HG02943 (cell line): ENCODE measurements at regions not wholly inside any gene's neighbourhood (a gene's known extent, or its start where the extent isn't known, plus 50 kb on each side); places are given as distances from the start of the nearest gene placed in this dataset.

Source experiments
- ATAC-seq: cut with Tn5 transposase; IDR thresholded peaks from one replicate; pipeline ENCODE4 v1.9.1; 2021; ENCODE audit warnings: mild to moderate bottlenecking, low read depth, moderate library complexity; ENCODE audit not compliant: unreplicated experiment

DNA sequence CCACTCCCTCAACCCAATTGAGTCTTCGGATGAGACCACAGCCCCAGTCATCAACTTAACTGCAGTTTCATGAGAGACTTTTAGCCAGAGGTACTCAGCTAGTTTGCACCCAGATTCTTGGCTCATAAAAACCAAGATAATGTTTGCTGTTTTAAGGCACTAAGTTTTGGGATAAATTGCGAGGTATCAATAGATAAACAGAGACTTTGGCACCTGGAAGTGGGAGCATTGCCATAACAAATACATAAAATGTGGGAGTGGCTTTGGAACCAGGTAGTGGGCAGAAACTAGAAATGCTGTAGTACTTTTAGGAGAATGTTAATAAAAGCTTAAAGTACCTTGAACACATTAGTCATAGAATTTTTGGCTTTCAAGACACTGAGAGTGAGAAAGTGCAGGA lies 439.8 kb downstream of the SH3GL2 start:
- no peak for ATAC-seq

DNA sequence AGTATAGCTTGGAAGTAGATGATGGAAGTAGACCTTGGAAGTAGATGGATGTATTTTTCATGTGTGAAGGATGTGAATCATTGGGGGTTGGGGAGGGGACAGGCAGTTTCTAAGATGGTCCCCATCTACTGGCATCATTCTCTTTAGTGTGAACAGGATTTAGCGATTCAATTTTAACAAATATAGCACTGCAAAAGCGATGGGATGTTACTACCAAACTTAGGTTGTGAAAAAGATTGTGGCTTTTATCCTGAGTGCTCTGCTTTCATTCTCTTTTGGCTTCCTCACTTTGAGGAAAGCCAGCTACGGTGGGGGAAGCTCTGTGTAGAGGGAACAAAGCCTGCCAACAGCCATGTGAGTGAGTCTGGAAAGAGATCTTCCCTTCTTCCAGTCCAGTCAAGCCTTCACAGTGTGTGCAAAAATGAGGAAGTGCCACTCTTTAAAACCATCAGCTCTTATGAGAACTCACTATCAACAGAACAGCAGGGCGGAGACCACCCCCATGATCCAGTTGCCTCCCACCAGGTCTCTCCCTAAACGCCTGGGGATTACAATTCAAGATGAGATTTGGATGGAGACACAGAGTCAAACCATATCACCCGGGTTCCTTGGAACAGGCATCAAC lies 441.4 kb downstream of the SH3GL2 start:
- no peak for ATAC-seq

DNA sequence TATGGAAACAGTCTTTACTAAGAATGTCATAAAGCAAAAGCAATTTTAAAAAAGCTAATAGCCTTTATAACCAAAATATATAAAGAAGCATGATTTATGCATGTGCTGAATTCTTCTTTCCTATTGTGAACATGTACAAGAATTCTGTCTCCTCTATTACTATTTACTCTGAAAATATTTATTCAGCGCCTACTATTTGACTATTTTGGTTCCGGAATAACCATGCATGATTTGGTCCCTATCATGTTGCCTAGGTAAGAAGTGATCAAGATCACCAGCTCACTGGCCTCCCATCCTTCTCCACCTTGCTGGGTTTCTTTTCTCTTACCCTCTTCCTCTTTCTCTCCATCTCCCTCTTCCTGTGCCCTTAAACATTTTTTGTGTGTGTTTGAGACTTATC lies 443.8 kb downstream of the SH3GL2 start:
- no peak for ATAC-seq

DNA sequence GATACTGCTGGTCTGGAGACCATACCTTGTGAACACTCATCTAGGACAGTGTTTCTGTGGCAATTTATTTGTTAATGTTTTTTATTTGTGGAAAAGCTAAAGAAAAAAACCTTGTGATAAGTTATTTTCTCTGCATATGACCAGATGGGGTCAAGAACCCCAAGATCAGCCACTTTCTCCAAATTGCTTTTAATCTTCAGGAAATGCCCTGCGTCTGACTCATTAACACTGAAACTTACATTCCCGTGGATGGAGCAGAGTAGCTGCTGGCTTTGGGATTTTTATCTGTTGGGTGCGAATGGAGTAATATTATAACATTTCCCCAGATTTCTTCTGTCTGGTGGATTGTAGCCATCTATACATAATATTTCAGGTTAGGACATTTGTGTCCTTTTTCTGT lies 444.5 kb downstream of the SH3GL2 start:
- ATAC-seq, result no peak

DNA sequence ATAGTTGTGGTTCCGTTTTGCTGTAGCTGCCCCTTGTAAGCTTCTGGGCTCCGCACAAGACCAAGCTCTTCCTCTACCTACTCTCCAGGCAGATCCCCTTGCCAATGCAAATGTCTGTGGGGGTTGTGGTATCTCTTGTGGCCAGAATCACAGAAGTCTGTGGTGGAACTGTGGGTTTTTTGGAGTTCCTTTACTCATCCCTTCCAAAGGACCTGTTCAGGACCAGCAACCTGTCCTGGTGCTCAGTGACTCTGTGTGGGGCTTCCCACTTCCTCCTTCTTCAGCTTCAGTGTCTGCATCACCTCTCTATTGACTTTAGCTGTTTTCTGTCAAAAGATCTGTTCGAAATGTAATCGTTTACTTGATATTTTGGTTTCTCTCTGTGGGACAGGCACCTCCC lies 441.3 kb upstream of the ADAMTSL1 start:
- ATAC-seq, result no peak

DNA sequence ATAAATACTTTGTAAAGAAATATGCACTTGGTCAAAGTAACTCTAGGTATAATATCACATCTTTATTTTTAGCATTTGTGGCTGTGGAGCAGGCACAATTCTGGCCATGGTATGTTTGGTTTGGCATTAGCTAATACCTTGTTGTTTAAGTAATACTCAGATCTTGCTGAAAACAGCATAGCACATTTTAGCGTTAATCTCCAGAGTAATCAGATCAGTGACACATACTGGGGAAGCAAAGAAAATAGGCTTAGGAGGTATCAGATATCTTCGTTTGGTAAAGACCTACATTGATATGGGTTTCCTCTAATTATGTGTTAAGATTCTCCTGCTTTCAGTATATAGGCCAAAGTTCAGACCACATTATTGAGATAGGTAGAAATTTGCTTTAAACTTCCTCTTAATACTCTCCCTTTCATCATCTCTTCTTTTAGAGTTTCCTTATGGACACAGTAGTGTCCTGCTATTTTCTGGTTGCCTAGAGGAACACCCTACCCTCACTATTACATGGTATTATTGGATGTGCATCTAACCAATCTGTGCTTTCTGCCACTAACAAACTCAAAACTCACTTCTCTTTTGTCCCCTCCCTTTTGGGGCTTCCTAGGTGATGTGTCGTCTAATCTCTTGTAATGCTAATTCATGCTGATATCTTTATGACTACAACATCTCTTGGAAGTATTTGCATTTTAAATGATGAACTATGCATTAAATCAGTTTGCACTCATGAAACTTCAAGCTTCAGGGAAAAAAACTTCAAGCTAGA lies 437.3 kb upstream of the ADAMTSL1 start:
- ATAC-seq, result no peak

DNA sequence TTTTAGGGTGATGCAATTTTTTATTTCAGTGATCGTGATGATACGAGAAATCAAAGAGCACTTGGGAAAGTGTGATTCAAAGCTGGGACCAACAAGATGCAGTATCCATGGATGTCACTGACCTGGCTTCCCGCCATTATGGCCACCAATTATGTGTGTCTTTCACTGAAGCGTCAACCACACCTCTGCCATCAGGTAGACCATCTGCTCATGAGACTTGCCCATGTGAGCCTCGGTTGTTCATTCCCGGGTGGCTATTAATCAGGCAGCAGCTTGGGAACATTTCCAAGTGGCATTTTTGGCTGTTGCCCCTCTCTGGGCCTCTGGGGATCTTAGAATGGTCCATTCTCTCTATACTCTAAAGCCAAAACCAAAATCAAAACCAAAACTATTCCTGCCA lies 436.0 kb upstream of the ADAMTSL1 start:
- no peak for ATAC-seq

DNA sequence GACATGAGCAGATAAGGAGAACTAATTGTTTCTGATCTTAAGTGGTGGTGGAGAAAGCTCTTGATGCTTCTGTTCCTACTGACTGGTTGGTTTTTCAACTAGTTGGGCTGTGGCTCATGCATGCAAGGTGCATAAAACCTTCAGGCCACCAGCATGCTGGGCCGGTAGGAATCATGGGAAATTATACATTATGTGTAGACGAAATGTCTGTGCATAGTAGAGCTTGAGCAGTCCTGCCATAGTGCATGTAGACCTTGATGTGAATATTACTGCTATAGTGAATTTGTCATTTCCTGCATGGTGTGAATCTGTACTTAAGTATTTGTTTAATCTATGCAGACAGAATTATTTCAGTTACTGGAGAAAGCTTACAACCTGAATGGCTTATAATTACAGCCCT lies 433.6 kb upstream of the ADAMTSL1 start:
- ATAC-seq, result no peak

DNA sequence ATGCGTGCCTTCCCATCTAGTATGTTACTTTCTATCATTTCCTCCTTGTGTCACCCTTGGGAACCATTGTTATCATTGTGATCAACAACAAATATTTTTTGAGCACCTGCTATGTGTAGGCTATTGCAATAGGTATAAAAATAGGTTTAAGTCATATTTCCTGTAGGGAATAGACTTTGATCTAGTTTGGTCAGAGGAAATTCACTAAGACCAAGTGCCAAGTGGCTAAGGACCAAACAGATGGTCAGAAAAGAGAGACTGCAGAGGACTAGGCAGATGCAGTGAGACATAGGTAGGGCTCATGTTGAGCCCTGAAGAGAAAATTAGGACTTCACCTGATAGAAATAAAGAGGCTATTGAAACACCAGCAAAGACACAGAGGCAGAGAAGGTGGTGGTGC lies 430.0 kb upstream of the ADAMTSL1 start:
- ATAC-seq, result no peak

DNA sequence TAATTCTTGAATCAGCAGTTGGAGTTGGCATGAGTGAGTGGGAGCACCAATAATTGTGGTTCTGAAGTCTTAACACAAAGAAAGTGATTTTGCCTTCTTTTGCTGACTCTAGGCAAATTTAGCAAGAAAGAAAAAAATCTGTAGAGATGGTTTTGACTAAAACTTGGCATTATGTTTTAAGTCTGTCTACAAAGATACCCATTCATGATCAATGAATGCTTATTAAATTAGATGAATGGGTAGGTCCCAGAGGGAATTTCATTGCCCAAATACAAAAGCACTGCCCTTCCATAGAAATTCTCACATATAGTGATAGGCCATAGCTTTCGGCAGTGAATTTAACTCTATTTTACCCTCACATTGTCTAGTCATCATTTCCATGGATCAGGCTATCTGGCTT lies 428.6 kb upstream of the ADAMTSL1 start:
- ATAC-seq, result no peak

DNA sequence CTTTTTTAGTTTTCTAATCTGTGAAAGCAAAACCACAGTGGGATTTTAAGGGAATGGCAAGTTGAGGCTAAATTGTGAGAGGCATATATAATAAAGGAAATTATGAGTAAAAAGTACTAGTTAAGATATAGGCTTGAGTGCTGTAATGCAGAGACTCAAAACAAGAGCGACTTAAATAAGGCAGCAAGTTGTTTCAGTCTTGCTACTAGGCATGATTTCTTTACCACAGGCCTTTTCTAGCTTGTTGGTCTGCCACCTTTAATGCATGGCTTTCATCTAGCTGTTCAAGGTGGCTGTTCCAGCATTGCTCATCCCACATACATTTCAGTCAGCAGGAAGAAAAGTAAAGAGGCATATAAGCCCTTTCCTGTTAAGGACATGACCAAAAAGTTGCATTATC lies 427.9 kb upstream of the ADAMTSL1 start:
- no peak for ATAC-seq

DNA sequence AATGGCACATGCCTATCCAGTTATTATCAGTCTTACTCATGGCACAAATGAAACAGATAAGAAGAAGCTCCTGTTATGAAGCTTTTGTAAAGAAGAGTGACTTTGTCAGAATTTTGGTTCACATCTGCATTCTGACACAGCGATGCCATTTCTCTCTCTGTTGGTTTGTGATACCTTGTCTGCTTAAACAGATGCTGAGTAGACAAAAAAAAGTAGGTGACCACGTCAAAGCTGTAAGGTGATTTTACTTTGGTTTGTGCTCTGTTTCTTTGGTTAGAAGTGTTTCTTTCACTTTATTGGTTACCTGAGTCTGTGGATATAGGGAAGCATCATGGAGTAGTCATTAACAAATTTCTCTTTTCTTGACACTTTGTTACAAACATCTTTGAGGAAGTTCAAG lies 422.3 kb upstream of the ADAMTSL1 start:
- ATAC-seq, result no peak

DNA sequence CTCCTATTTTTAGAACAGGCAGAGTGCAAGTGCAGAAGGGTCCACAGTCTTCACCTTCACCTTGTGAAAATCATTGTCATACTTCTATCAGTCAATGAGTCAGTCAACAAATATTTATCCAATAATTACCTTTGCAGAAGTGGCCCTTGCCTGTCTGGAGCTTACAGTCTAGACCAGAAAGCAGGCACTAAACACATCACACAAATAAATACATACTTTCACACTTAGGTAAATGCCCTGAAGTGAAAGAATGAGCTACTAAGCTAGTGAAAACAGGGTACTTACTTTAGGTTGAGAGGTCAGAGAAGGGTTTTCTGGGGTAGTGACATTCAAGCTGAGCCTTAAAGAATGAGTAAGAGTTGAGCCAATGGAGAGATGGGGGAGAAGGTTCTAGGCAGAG lies 421.9 kb upstream of the ADAMTSL1 start:
- no peak for ATAC-seq

DNA sequence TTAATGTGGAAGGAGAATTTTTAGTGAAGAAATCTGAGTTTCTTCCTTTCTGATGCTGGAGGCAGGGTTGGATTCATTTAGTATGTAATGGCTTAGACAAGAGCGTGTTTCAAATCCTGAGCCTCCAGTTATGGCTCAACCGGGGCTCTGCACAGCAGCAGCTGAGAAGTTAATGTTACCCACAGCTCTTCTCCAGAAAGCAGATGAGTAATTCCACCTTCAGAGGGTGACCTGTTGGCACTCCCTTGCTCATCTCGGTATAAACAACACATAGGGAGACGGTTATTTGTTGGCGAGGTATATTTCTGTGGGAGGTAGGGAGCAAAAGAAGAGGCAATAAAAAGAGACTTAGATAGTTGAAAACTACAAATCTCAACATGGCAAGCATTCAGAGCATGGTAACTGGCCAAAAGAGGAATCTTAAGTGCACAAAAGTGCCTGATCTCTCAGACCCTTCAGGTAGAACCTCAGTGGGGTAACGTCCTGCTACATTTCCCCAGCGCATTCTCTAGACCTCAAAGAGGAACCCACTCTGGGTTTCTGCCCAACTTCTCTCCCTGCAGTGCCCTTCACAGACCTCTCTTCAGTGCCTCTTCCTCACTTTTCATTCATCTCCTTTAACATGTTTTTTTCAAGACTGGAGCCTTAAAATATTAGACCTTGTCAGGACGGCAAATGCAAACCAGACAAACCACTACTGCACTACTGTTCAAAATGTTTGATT lies 417.5 kb upstream of the ADAMTSL1 start:
- no peak for ATAC-seq

DNA sequence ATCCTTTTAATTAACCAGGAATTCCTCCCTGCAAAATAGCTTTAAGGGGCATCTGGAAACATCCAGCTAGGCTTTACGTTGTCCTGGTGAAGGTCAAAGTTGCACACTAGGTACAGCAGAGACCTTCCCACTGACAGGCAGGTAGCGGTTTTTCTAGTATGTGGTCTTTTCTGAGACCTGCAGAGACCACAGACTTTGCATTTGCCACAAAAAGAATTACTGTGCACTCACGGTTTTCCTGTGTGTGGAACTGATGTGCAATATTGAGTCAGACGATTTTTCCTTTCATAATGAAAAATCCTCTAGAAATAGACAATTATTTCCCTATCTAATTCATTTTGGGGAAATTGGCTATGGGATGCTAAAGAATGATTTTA lies 417.0 kb upstream of the ADAMTSL1 start:
- ATAC-seq, result peak; percentile 73

DNA sequence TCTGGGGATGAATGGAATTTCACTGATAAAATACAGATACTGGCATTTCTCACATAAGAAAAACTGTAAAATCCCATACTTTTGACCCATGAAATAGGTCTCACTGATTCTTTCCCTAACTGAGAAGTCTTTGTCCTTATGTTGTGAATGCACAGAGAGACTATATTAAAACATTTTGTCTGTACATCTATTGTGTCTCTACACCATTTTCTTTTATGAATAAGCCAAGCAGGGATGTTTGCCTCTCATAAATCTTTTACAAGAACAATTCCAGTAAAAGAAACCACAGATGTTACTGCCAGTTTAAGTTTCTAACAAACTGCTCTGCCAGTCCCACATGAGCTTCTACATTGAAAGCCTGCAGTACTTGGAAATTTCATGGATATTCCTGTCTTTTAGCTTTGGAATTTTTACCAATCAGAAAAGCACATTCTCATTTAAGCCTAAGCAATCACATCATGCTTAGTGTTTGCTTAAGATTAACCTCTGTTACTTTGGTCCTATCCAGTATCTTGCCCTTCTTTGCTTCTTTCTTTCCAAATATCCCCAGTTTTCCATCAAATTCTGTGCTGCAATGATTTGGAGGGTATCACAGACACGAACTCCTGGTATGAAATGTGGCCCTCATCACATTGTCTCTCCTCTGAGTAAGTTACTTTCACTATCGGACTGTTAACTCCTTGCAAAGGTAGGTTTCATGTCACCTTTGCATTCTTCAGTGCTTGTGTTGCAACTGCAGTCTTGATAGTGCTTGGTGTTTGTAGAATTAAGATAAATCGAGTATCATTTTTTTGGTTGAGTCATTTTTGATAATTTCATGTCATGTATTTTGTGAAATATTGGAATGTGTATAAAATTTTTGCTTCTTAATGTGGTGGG lies 415.1 kb upstream of the ADAMTSL1 start:
- ATAC-seq, result no peak

DNA sequence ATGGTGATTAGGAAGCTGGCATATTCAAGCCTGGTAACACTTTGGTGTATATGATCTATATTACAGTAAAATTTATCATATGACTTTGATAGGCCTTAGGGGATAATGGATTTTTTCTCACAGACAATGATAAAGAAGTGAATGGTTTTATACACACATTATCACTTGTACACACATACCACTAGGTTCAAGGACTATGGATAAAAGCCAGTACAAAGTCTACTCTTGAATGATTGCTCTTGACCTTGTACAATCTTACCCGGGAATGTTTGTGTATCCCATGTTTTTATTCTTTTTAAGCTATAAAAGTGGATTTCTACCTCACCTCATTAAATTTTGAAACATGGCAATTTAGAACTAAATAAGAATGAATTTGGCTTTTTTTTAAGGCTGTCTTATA lies 414.5 kb upstream of the ADAMTSL1 start:
- no peak for ATAC-seq

DNA sequence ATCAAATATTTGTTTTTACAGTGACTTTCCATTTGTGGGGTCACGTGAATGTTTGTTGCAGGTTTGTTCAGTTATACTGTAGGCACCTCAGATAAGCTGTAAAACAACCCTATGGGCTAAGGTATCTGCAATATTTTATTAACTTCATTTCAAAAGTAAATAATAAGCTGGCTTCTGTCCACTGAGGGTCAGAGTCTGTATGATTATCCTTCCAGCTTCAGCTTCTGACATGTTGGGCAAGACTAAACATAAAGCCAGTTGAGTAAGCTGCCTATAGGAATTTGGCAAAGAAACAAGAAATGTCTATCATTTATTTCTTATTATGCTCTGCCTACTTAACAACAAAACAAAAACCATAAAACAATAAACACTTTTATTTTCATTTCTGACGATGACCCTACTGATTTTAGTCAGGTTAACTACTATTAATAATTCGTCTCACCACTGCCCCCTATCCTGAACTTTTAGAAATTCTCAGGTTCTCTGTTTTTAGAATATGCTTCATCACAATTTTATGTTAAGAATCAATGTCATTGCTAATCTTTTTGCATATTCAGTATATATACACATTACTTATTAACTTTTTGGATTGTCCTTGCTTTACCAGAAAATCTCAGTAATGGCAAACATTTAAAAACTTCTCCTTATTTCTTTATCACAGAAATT lies 413.6 kb upstream of the ADAMTSL1 start:
- ATAC-seq, result no peak

DNA sequence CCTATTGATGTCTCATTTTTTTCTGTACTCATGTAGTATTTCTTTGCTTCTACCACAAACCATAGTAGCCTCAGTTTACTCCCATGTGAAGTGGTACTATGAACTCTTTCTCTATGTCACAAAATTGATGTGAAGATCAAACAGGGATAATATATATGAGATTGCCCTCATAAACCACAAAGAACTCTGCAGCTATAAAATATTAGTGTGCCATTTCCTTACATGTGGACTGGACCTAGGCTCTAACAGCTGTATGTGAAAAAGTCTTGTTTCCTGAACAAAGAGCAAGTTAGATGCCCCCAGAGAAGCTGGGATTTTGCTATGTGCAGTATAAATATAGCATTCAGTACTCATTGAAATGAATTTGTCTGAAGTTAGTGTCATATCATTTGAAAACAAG lies 412.6 kb upstream of the ADAMTSL1 start:
- no peak for ATAC-seq

DNA sequence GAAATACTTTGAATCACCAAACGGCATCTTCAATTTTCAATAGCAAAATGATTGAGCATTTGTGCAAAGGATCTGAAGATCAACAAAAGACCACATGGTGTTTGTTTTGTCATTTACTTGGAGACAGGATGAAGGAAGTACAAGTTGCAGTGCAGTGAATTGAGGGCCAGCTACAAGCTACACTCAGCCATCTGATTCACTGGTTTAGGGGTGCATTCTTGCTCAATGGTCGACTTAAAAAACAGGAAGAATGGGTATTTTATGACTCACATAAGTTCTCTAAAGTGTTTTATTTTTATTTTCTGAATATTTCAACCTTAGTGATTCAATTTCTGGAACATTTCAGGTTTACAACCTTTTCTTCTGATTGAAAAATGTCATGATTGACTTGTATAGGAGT lies 412.1 kb upstream of the ADAMTSL1 start:
- no peak for ATAC-seq
